Nephron progenitor cell (in vitro differentiated cells): ENCODE measurements at regions not wholly inside any gene's neighbourhood (a gene's known extent, or its start where the extent isn't known, plus 50 kb on each side); places are given as distances from the start of the nearest gene placed in this dataset.

Experiments used
- DNase-seq: peaks from one replicate; pipeline ENCODE4 v3.0.0; 2021
- H3K27ac Mint-ChIP-seq: 2 replicates; pipeline ENCODE4 v1.8.0; 2021; ENCODE audit warnings: mild to moderate bottlenecking, moderate library complexity, mixed read lengths
- H3K27me3 Mint-ChIP-seq: 2 replicates; pipeline ENCODE4 v1.8.0; 2021; ENCODE audit warnings: mild to moderate bottlenecking, low read depth, mixed read lengths; ENCODE audit not compliant: poor library complexity
- H3K36me3 Mint-ChIP-seq: 2 replicates; pipeline ENCODE4 v1.8.0; 2021; ENCODE audit warnings: low read depth, mixed read lengths
- H3K4me1 Mint-ChIP-seq: 2 replicates; pipeline ENCODE4 v1.8.0; 2021; ENCODE audit warnings: mixed read lengths
- H3K4me3 Mint-ChIP-seq: 2 replicates; pipeline ENCODE4 v1.8.0; 2021; ENCODE audit warnings: mild to moderate bottlenecking, moderate library complexity, mixed read lengths
- H3K9me3 Mint-ChIP-seq: 2 replicates; pipeline ENCODE4 v1.8.0; 2021; ENCODE audit warnings: mild to moderate bottlenecking, moderate library complexity, mixed read lengths
- TF ChIP-seq, protein P1 (sequence below): fragments of 200-600 bp; sonication (generic); IDR thresholded peaks from 2 replicates; pipeline ENCODE4 v1.5.0; 2021; ENCODE audit warnings: antibody characterized with exemption

DNA sequence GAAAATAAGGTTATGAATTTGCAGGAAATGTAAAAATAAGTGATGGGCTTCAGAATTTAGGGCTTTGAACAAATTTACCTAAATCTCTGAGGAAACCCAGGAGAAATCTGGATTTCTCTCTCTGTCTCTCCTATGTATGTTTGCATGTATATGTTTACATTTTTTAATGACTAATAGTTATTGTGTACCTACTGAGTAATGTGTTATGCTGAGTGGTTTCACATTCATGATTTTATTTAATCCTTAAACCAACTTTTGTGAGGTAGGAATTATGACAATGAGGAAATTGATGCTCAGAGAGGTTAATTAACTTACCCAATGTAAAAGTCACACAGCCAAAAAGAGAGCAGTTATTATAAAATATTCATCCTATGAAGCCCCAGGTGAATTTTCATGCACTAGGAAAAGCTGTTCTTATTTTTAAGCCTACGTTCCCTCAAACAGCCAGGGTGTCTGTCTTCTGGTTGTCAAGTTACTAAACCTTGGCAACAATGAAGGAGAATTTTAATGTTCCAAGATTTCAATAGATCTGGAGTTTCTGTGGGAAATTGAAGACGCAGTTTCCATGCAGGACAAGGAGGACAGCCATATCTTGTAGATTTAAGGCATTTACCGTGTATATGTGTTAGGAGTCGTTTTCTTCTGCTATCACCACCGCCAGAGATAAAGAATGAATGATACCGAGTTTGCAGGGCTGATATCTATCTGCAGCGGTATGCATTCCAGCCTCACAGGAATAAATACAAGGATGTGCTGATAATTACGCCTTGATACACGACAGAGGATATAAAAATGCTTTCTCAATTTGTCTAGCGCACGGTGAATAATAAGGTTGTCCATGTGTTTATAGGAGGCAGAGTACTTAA is 484.8 kb downstream of the ZSWIM6 start:
- Mint-ChIP-seq H3K4me1 (peaks cover 14% of the 10 kb centered on the region), H3K27me3 (peaks cover 4% of the 10 kb centered on the region), H3K27ac (no peak overlapping the region), H3K36me3 (no peaks in the 10 kb centered on the region), H3K4me3 (no peak overlapping the region), H3K9me3 (peaks cover 4% of the 10 kb centered on the region)
- TF ChIP-seq, protein P1, sequence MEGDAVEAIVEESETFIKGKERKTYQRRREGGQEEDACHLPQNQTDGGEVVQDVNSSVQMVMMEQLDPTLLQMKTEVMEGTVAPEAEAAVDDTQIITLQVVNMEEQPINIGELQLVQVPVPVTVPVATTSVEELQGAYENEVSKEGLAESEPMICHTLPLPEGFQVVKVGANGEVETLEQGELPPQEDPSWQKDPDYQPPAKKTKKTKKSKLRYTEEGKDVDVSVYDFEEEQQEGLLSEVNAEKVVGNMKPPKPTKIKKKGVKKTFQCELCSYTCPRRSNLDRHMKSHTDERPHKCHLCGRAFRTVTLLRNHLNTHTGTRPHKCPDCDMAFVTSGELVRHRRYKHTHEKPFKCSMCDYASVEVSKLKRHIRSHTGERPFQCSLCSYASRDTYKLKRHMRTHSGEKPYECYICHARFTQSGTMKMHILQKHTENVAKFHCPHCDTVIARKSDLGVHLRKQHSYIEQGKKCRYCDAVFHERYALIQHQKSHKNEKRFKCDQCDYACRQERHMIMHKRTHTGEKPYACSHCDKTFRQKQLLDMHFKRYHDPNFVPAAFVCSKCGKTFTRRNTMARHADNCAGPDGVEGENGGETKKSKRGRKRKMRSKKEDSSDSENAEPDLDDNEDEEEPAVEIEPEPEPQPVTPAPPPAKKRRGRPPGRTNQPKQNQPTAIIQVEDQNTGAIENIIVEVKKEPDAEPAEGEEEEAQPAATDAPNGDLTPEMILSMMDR, result no peak
- DNase-seq, result no peak

DNA sequence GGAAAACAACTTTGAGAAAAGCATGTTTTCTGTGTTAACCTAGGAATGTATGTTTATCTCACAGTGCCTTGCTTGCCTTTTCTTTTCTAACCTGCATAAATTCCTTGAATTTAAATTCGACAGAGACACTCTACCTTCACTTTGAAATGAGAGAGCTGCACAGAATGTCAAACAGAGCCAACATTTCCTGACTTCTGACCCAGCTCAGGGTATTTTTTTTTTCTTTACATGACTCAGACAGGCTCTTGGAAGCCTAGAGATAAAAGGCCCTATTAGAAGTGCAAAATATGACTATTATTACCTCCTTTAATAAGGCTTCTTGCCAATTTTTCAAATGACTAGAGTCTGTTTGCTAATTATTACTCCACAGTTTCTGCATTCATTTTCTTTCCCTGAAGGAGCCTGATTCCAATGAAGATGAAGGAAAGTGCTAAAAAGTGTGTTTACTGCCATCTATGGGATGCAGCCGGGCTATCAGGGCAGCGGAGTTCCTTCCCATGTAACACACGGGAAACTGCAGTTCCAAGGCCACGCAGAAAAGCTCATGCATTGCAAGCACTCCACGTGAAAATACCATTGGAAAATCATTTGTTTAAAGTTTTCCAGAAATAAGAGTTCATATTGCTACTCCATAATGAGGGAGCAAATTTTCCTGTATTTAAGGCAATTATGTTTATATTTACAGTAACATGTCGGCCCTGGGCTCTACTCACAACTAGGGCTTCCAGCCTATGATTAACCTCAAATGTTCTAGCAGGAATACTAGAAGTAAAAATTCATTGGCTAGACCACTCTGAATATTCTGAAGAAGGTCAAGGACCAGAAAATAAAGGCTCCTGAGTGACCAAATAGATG is 485.6 kb downstream of the ZSWIM6 start:
- Mint-ChIP-seq H3K4me3 (no peak overlapping the region), H3K4me1 (peaks cover 19% of the 10 kb centered on the region), H3K9me3 (peaks cover 4% of the 10 kb centered on the region), H3K27ac (no peak overlapping the region), H3K27me3 (peaks cover 3% of the 10 kb centered on the region), H3K36me3 (no peaks in the 10 kb centered on the region)
- peak; percentile 46 for DNase-seq
- TF ChIP-seq, protein P1, result peak; percentile 63

DNA sequence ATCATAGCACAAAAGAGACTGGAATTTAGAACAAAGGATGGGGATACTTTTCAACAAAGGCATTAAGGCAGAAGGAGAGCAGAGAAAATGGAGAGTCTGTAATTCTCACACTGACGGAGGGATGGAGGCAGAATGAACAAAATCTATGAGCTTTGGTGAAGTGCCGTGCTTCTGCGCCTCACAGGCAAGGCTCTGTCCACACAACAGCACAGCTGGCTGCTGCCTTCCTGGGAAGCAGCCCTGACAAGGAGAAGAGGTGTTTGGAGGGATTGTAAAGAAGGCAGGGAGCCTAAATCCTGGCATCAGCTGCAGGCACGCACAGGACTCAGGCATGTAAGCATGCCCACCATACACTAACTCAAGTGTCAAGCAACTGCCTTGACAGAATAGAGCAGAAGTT is 485.2 kb upstream of the KIF2A start:
- Mint-ChIP-seq H3K4me3 (no peak overlapping the region), H3K9me3 (peaks cover 4% of the 10 kb centered on the region), H3K27ac (no peak overlapping the region), H3K27me3 (peaks cover 3% of the 10 kb centered on the region), H3K36me3 (no peaks in the 10 kb centered on the region), H3K4me1 (peaks cover 31% of the 10 kb centered on the region)
- TF ChIP-seq, protein P1, result no peak
- no peak for DNase-seq

DNA sequence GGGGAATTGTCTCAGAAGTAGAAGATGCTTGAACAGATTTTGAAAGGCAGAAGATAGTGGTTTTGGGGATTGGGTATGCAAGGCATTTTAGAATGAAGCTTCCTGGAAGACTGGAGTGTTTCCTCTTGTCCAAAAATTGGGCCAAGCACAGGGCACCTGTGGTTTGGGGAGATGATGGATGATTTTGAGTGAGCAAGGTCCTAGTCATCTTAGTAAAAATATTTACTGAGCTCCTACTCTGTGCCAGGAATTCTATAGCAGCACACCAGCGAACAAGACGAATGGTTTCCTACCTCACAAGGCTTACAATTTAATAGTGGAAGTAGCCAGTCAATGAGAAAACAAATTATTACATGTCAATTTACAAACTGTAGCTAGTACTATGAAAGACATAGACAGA is 484.4 kb upstream of the KIF2A start:
- Mint-ChIP-seq H3K27ac (no peak overlapping the region), H3K4me1 (peaks cover 26% of the 10 kb centered on the region), H3K27me3 (peaks cover 3% of the 10 kb centered on the region), H3K9me3 (peaks cover 4% of the 10 kb centered on the region), H3K36me3 (no peaks in the 10 kb centered on the region), H3K4me3 (no peak overlapping the region)
- no peak for DNase-seq
- TF ChIP-seq, protein P1, result no peak

DNA sequence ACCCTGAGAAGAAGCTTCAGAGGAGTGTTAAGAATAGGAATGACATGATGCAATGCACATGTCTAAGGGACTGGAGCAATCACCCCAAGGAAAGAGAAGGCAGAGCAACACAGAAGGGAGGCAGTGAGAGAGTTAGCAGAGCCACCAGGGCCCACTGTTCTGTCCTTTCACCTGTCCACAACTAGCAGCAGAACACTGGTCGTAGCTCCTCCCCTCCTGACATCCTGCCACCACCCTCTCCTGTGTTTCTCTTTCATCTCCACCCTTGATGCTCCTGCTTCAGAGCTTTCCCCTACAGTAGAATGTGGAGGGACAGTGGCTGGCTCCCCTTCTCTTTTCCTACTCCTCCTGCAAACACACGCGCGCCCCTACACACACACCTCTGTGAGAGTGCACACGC is 483.4 kb upstream of the KIF2A start:
- DNase-seq, result no peak
- TF ChIP-seq, protein P1, result no peak
- H3K9me3 Mint-ChIP-seq, result peaks cover 4% of the 10 kb centered on the region
- no peak overlapping the region for H3K4me3 Mint-ChIP-seq
- no peaks in the 10 kb centered on the region for H3K36me3 Mint-ChIP-seq
- no peak overlapping the region for H3K27ac Mint-ChIP-seq
- peaks cover 6% of the 10 kb centered on the region for H3K27me3 Mint-ChIP-seq
- H3K4me1 Mint-ChIP-seq, result peaks cover 21% of the 10 kb centered on the region
